Stimulated activated memory B cell treated with anti-CD40 and anti-IgM and Interleukin-4, amounts not matched to agents 10 μg/mL and 1 μg/mL and 100 μg/mL, for 72 hours (primary cell): ENCODE measurements at regions not wholly inside any gene's neighbourhood (a gene's known extent, or its start where the extent isn't known, plus 50 kb on each side); places are given as distances from the start of the nearest gene placed in this dataset.

Experiments used
- ATAC-seq: fragments of 150-1000 bp; cut with Tn5 transposase; 2 replicates; pipeline ENCODE4 v1.10.0; 2021
- H3K27ac Mint-ChIP-seq: one replicate; pipeline ENCODE4 v1.8.0; 2022; ENCODE audit warnings: mild to moderate bottlenecking, mixed read lengths
- H3K27me3 Mint-ChIP-seq: one replicate; pipeline ENCODE4 v1.8.0; 2022; ENCODE audit warnings: mixed read lengths
- H3K36me3 Mint-ChIP-seq: one replicate; pipeline ENCODE4 v1.8.0; 2022; ENCODE audit warnings: mixed read lengths
- H3K4me1 Mint-ChIP-seq: one replicate; pipeline ENCODE4 v1.8.0; 2022; ENCODE audit warnings: mixed read lengths
- H3K4me3 Mint-ChIP-seq: one replicate; pipeline ENCODE4 v1.8.0; 2022; ENCODE audit warnings: mild to moderate bottlenecking, moderate library complexity, mixed read lengths
- H3K9me3 Mint-ChIP-seq: one replicate; pipeline ENCODE4 v1.8.0; 2022; ENCODE audit warnings: mixed read lengths

GRCh38 chr1:30538226-30538992 is 185.0 kb downstream of the MATN1 start:
- Mint-ChIP-seq H3K4me3 (no peak overlapping the region), H3K27me3 (peaks cover 22% of the 10 kb centered on the region), H3K27ac (no peak overlapping the region), H3K4me1 (no peaks in the 10 kb centered on the region), H3K9me3 (peaks cover 3% of the 10 kb centered on the region), H3K36me3 (no peaks in the 10 kb centered on the region)
- ATAC-seq: no peak

GRCh38 chr1:30537279-30537678 is 186.1 kb downstream of the MATN1 start:
- Mint-ChIP-seq H3K4me3 (no peak overlapping the region), H3K36me3 (no peaks in the 10 kb centered on the region), H3K9me3 (peaks cover 7% of the 10 kb centered on the region), H3K27ac (no peak overlapping the region), H3K27me3 (peaks cover 34% of the 10 kb centered on the region), H3K4me1 (no peaks in the 10 kb centered on the region)
- no peak for ATAC-seq

GRCh38 chr1:30536530-30536929 is 186.9 kb downstream of the MATN1 start:
- H3K36me3 Mint-ChIP-seq: no peaks in the 10 kb centered on the region
- no peaks in the 10 kb centered on the region for H3K4me1 Mint-ChIP-seq
- peaks cover 34% of the 10 kb centered on the region for H3K27me3 Mint-ChIP-seq

GRCh38 chr1:30535595-30536325 is 187.6 kb downstream of the MATN1 start:
- H3K4me1 Mint-ChIP-seq: no peaks in the 10 kb centered on the region
- H3K36me3 Mint-ChIP-seq: no peaks in the 10 kb centered on the region
- H3K27me3 Mint-ChIP-seq: peaks cover 31% of the 10 kb centered on the region
- H3K27ac Mint-ChIP-seq: no peak overlapping the region
- ATAC-seq: no peak
- H3K9me3 Mint-ChIP-seq: peaks cover 3% of the 10 kb centered on the region
- H3K4me3 Mint-ChIP-seq: no peak overlapping the region

More at GRCh38 chr1:30536530-30536929, 186.9 kb downstream of the MATN1 start:
- Mint-ChIP-seq H3K27ac (no peak overlapping the region), H3K9me3 (peaks cover 4% of the 10 kb centered on the region), H3K4me3 (no peak overlapping the region)
- ATAC-seq: no peak

GRCh38 chr1:30534551-30534940 is 188.8 kb downstream of the MATN1 start:
- H3K9me3 Mint-ChIP-seq: peaks cover 3% of the 10 kb centered on the region
- peaks cover 25% of the 10 kb centered on the region for H3K27me3 Mint-ChIP-seq
- no peaks in the 10 kb centered on the region for H3K4me1 Mint-ChIP-seq
- no peak overlapping the region for H3K27ac Mint-ChIP-seq
- ATAC-seq: no peak
- no peak overlapping the region for H3K4me3 Mint-ChIP-seq
- no peaks in the 10 kb centered on the region for H3K36me3 Mint-ChIP-seq

- H3K27me3 Mint-ChIP-seq: peaks cover 29% of the 10 kb centered on the region
- no peaks in the 10 kb centered on the region for H3K4me1 Mint-ChIP-seq
- H3K4me3 Mint-ChIP-seq: no peak overlapping the region
- H3K9me3 Mint-ChIP-seq: peaks cover 5% of the 10 kb centered on the region
- ATAC-seq: no peak
- no peaks in the 10 kb centered on the region for H3K36me3 Mint-ChIP-seq
- H3K27ac Mint-ChIP-seq: no peak overlapping the region
These were observed 189.4 kb downstream of the MATN1 start for GRCh38 chr1:30533796-30534550.

GRCh38 chr1:30533141-30533540 is 190.2 kb downstream of the MATN1 start:
- no peaks in the 10 kb centered on the region for H3K4me1 Mint-ChIP-seq
- peaks cover 34% of the 10 kb centered on the region for H3K27me3 Mint-ChIP-seq
- no peaks in the 10 kb centered on the region for H3K36me3 Mint-ChIP-seq
- peaks cover 7% of the 10 kb centered on the region for H3K9me3 Mint-ChIP-seq
- H3K27ac Mint-ChIP-seq: no peak overlapping the region
- no peak for ATAC-seq
- no peak overlapping the region for H3K4me3 Mint-ChIP-seq

GRCh38 chr1:30532621-30533020 is 190.8 kb downstream of the MATN1 start:
- Mint-ChIP-seq H3K4me1 (no peaks in the 10 kb centered on the region), H3K9me3 (peaks cover 7% of the 10 kb centered on the region), H3K4me3 (no peak overlapping the region), H3K36me3 (no peaks in the 10 kb centered on the region), H3K27me3 (peaks cover 34% of the 10 kb centered on the region), H3K27ac (no peak overlapping the region)
- no peak for ATAC-seq

GRCh38 chr1:30527511-30528140 is 195.8 kb downstream of the MATN1 start:
- no peak overlapping the region for H3K27ac Mint-ChIP-seq

GRCh38 chr1:30526652-30527345 is 196.6 kb downstream of the MATN1 start:
- H3K27ac Mint-ChIP-seq: no peak overlapping the region
- peak; percentile 18 for ATAC-seq
- H3K4me3 Mint-ChIP-seq: no peak overlapping the region
- H3K4me1 Mint-ChIP-seq: no peaks in the 10 kb centered on the region
- H3K27me3 Mint-ChIP-seq: peaks cover 45% of the 10 kb centered on the region
- no peaks in the 10 kb centered on the region for H3K36me3 Mint-ChIP-seq
- H3K9me3 Mint-ChIP-seq: peaks cover 4% of the 10 kb centered on the region

More at GRCh38 chr1:30527511-30528140, 195.8 kb downstream of the MATN1 start:
- ATAC-seq: peak; percentile 17
- Mint-ChIP-seq H3K4me3 (no peak overlapping the region), H3K36me3 (no peaks in the 10 kb centered on the region), H3K27me3 (peaks cover 41% of the 10 kb centered on the region), H3K9me3 (peaks cover 5% of the 10 kb centered on the region), H3K4me1 (no peaks in the 10 kb centered on the region)

GRCh38 chr1:30525971-30526651 is 197.3 kb downstream of the MATN1 start:
- no peak for ATAC-seq
- H3K4me1 Mint-ChIP-seq: no peaks in the 10 kb centered on the region
- no peak overlapping the region for H3K4me3 Mint-ChIP-seq
- H3K27ac Mint-ChIP-seq: no peak overlapping the region
- no peaks in the 10 kb centered on the region for H3K36me3 Mint-ChIP-seq
- H3K9me3 Mint-ChIP-seq: peaks cover 4% of the 10 kb centered on the region
- H3K27me3 Mint-ChIP-seq: peaks cover 50% of the 10 kb centered on the region

- H3K27ac Mint-ChIP-seq: no peak overlapping the region
- no peak overlapping the region for H3K4me3 Mint-ChIP-seq
- no peaks in the 10 kb centered on the region for H3K4me1 Mint-ChIP-seq
- peaks cover 4% of the 10 kb centered on the region for H3K9me3 Mint-ChIP-seq
- no peaks in the 10 kb centered on the region for H3K36me3 Mint-ChIP-seq
- H3K27me3 Mint-ChIP-seq: peaks cover 50% of the 10 kb centered on the region
- ATAC-seq: no peak
These were observed 197.8 kb downstream of the MATN1 start for GRCh38 chr1:30525631-30525970.

- H3K9me3 Mint-ChIP-seq: peaks cover 4% of the 10 kb centered on the region
- H3K36me3 Mint-ChIP-seq: no peaks in the 10 kb centered on the region
- no peak for ATAC-seq
- H3K4me3 Mint-ChIP-seq: no peak overlapping the region
- H3K4me1 Mint-ChIP-seq: no peaks in the 10 kb centered on the region
- peaks cover 50% of the 10 kb centered on the region for H3K27me3 Mint-ChIP-seq
- no peak overlapping the region for H3K27ac Mint-ChIP-seq
These were observed 198.4 kb downstream of the MATN1 start for GRCh38 chr1:30524840-30525617.
